A673 (cell line): ENCODE measurements at regions not wholly inside any gene's neighbourhood (a gene's known extent, or its start where the extent isn't known, plus 50 kb on each side); places are given as distances from the start of the nearest gene placed in this dataset.

Experiments used
- EZH2 ChIP-seq: fragments of 200-600 bp; sonication (generic); IDR thresholded peaks from 2 replicates; pipeline ENCODE4 v1.6.1; 2017; ENCODE audit warnings: borderline replicate concordance, low read depth, mild to moderate bottlenecking, mixed read lengths, antibody characterized with exemption, low read length; ENCODE audit not compliant: poor library complexity, severe bottlenecking
- TF ChIP-seq, protein P1 (sequence below): fragments of 300-800, 200-600 bp; sonication (generic); conservative IDR thresholded peaks from 2 replicates; pipeline ENCODE4 v1.5.1; 2017; ENCODE audit warnings: low read depth, mild to moderate bottlenecking, antibody characterized with exemption, low read length, moderate library complexity, mixed read lengths

DNA sequence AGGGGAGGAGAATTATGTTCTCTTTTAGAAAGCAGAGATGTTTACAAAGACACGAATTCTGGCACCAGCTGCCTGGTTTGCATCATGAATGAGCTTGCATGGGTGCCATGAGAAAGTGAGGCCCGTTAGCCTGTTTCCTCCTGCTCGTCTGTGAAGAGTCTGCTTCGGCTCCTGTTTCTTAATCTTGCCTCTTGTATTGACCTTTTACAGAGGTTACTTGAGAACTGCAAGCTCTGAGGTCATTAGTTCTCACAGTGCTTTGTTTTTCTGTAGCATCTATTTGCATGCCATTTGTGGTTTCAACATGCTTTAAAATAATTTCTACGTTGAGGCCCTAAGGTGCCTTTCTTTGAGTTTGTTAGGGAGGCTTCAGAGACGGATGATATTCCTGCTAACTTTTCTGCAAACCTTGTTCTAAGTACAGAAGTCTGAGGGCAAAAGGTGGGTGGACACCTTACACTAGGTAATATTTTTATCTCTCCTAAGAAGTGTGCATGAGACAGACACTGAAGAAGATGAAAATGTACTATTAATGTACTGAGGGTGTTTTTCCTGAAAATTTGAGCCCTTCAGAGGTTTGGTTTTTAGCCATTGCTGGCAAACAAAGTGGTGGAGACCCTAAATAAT is 53.4 kb upstream of the LINC00305 start:
- TF ChIP-seq, protein P1, sequence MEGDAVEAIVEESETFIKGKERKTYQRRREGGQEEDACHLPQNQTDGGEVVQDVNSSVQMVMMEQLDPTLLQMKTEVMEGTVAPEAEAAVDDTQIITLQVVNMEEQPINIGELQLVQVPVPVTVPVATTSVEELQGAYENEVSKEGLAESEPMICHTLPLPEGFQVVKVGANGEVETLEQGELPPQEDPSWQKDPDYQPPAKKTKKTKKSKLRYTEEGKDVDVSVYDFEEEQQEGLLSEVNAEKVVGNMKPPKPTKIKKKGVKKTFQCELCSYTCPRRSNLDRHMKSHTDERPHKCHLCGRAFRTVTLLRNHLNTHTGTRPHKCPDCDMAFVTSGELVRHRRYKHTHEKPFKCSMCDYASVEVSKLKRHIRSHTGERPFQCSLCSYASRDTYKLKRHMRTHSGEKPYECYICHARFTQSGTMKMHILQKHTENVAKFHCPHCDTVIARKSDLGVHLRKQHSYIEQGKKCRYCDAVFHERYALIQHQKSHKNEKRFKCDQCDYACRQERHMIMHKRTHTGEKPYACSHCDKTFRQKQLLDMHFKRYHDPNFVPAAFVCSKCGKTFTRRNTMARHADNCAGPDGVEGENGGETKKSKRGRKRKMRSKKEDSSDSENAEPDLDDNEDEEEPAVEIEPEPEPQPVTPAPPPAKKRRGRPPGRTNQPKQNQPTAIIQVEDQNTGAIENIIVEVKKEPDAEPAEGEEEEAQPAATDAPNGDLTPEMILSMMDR = no peak
- no peak for TF ChIP-seq EZH2
